ENCODE measurements at regions not wholly inside any gene's neighbourhood (a gene's known extent, or its start where the extent isn't known, plus 50 kb on each side); places are given as distances from the start of the nearest gene placed in this dataset.
"Not testable (repeated sequence)": the region's sequence is repeated elsewhere in the genome, so short reads cannot be mapped to it uniquely, and the experiment has no call there.

- H3K27ac ChIP-seq = no peak overlapping the region
- TF ChIP-seq POLR2A (IDR thresholded peaks at IDR 0.05) = no peak
- no peak for TF ChIP-seq CTCF (IDR thresholded peaks at IDR 0.05)
- ATAC-seq (no peak), DNase-seq (no peak)
- H3K4me1 ChIP-seq = no peaks in the 10 kb centered on the region
- H3K9me3 ChIP-seq = peaks cover 0 to 26% (median 5%) of the 10 kb centered on the region in 12 donors
- H3K36me3 ChIP-seq = no peaks in the 10 kb centered on the region
- no peaks in the 10 kb centered on the region for H3K27me3 ChIP-seq
- H3K4me3 ChIP-seq = no peak overlapping the region
- intact Hi-C loops (cut with DNase I) = no loop called here
Observed at GRCh38 chr10:109633846-109634245, 289.5 kb downstream of the XPNPEP1 start.

DNA sequence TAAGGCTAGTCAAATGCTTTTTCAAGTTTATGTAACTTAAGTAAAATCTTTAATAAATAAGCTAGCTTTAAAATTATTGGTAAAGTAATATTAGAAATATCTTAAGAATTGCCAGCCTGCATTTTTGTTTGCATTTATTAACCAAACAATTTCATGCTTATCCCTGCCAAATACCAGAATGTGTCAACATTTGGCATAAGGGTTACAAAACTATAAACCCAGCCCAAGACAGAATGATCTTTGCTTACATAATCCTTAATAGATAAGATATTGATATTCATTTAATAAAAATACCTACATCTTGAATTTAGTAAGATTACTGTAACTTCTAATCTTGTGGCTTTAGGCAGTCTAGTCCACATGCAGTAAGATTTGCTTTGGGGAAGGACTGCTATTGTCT, 290.3 kb downstream of the XPNPEP1 start:
- H3K4me3 ChIP-seq; ATAC-seq; intact Hi-C loops (cut with DNase I); H3K36me3 ChIP-seq; H3K27me3 ChIP-seq; H3K27ac ChIP-seq; DNase-seq; H3K4me1 ChIP-seq: not testable (repeated sequence)
- peaks cover 0 to 26% (median 5%) of the 10 kb centered on the region in 12 donors for H3K9me3 ChIP-seq

DNA sequence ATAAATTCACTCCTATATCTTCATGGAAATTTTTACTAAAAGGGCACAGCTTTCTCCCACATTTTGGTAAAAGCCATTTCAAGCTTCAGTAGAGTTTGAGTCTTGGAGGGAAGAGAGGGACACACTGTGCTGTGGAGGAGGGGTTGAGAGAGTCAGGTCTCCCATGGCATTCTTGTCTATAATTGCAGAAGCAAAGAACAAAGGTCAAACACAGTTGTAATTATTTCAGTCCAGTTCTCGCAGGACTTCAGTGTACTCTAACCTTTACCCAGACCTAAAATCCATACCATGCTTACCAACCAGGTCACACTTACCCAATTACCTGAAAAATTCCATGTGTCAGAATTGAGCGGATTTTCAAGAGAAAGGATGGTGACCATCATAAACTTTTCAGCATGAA, 298.4 kb downstream of the XPNPEP1 start:
- DNase-seq (no peak), ATAC-seq (no peak)
- no peaks in the 10 kb centered on the region for H3K4me1 ChIP-seq
- TF ChIP-seq CTCF (IDR thresholded peaks at IDR 0.05) = no peak
- TF ChIP-seq POLR2A (IDR thresholded peaks at IDR 0.05) = no peak
- 79 to 86% (median 85%) methylated on average over 2 of the region's 2 CpGs for WGBS, 4 donors
- intact Hi-C loops (cut with DNase I) = no loop called here
- H3K4me3 ChIP-seq = no peak overlapping the region
- H3K36me3 ChIP-seq = no peaks in the 10 kb centered on the region
- no peak overlapping the region for H3K27ac ChIP-seq
- H3K27me3 ChIP-seq = no peaks in the 10 kb centered on the region
- H3K9me3 ChIP-seq = no peaks in the 10 kb centered on the region

DNA sequence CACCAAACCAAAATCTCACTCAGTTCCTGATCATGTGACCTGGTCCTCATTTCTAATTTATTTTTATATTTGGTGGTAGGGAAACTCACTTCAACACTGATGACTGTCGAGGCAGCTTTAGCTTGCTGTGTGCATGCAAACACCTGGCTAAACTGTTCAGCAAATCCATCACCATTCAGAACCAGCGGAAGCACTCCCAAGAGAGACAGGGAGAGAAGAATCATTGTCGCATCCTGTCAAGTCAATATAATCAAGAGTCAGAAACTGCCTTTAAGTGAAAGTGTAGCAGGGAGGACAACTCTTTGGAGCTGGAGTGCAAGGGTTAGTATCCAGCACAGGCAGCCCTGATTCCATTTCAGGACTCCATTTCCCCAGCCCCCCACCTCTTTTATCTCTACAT, 300.7 kb downstream of the XPNPEP1 start:
- WGBS, 4 donors = 78 to 86% (median 84%) methylated on average over 3 of the region's 3 CpGs
- intact Hi-C loops (cut with DNase I) = no loop called here
- no peaks in the 10 kb centered on the region for H3K36me3 ChIP-seq
- H3K4me1 ChIP-seq = no peaks in the 10 kb centered on the region
- ATAC-seq (no peak), DNase-seq (no peak)
- no peaks in the 10 kb centered on the region for H3K9me3 ChIP-seq
- no peak for TF ChIP-seq CTCF (IDR thresholded peaks at IDR 0.05)
- TF ChIP-seq POLR2A (IDR thresholded peaks at IDR 0.05) = no peak
- no peaks in the 10 kb centered on the region for H3K27me3 ChIP-seq
- no peak overlapping the region for H3K27ac ChIP-seq
- H3K4me3 ChIP-seq = no peak overlapping the region

DNA sequence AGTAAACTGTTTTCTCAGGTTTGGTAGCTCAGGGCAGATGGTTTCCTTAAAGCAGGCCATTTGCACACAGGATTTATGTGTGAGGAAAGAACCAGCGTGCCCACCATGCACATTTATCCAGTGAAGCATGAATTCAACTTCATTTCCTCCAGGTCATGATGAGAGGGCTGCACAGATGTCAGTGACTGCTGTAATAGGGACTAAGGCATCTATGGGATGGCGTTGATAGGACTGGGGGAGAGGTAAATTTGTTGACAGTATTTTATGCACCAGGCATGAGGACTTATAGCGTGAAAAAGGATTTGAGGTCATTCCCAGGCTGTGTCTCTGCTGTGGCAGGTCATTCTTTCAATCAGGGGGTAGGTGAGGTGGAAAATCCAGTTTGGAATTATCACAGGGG, 302.9 kb downstream of the XPNPEP1 start:
- Histone ChIP-seq H3K27me3 (no peaks in the 10 kb centered on the region), H3K4me1 (no peaks in the 10 kb centered on the region), H3K27ac (no peak overlapping the region), H3K36me3 (no peaks in the 10 kb centered on the region), H3K4me3 (no peak overlapping the region), H3K9me3 (no peaks in the 10 kb centered on the region)
- TF ChIP-seq CTCF (IDR thresholded peaks at IDR 0.05) (no peak), POLR2A (IDR thresholded peaks at IDR 0.05) (no peak)
- intact Hi-C loops (cut with DNase I) = no loop called here
- ATAC-seq (no peak), DNase-seq (no peak)
- WGBS, 4 donors = 34 to 48% (median 39%) methylated on average over 3 of the region's 3 CpGs

All from heart left ventricle (tissue), 16 donors.